Gastroesophageal sphincter (tissue), 3 donors: ENCODE measurements at regions not wholly inside any gene's neighbourhood (a gene's known extent, or its start where the extent isn't known, plus 50 kb on each side); places are given as distances from the start of the nearest gene placed in this dataset.

ENCODE experiments used
- CTCF ChIP-seq, 4 experiments: fragments of 200-600 bp in 2 of 4; fragments of 450-650 bp in 2 of 4; sonication (generic) in 1 of 4; IDR thresholded peaks; one replicate each; pipeline ENCODE4 v1.5.1; 2017 to 2019; ENCODE audit warnings: antibody characterized with exemption in 4 of 4, mild to moderate bottlenecking in 2 of 4, moderate library complexity in 2 of 4
- EP300 ChIP-seq: sonication (generic); formaldehyde crosslinking; IDR thresholded peaks from one replicate; pipeline ENCODE4 v1.6.1; 2017; ENCODE audit warnings: antibody characterized with exemption, mild to moderate bottlenecking

GRCh38 chr4:14783011-14783877 is 219.0 kb upstream of the CPEB2 start:
- TF ChIP-seq CTCF (IDR thresholded peaks at IDR 0.05) (no peak), EP300 (no peak)
